Endodermal cell (in vitro differentiated cells): ENCODE measurements at regions not wholly inside any gene's neighbourhood (a gene's known extent, or its start where the extent isn't known, plus 50 kb on each side); places are given as distances from the start of the nearest gene placed in this dataset.

ENCODE experiments used
- DNase-seq: peaks from one replicate; pipeline ENCODE4 v3.0.0-alpha.2; 2017
- H3K27ac ChIP-seq: 2 replicates; pipeline ENCODE4 v1.5.1; 2013; ENCODE audit warnings: mild to moderate bottlenecking, low read depth, low read length, moderate library complexity
- H3K27me3 ChIP-seq: 2 replicates; pipeline ENCODE4 v1.6.1; 2013; ENCODE audit warnings: mild to moderate bottlenecking, low read length, moderate library complexity; ENCODE audit not compliant: insufficient read depth, control insufficient read depth, poor library complexity, severe bottlenecking
- H3K36me3 ChIP-seq: 2 replicates; pipeline ENCODE4 v1.7.0; 2013; ENCODE audit warnings: mild to moderate bottlenecking, low read length, moderate library complexity; ENCODE audit not compliant: control insufficient read depth, insufficient read depth
- H3K4me1 ChIP-seq: one replicate; pipeline ENCODE4 v1.7.0; 2013; ENCODE audit warnings: low read length; ENCODE audit not compliant: control insufficient read depth, insufficient read depth
- H3K4me3 ChIP-seq: 2 replicates; pipeline ENCODE4 v1.5.1; 2013; ENCODE audit warnings: mild to moderate bottlenecking, low read length, moderate library complexity
- H3K9ac ChIP-seq: 2 replicates; pipeline ENCODE4 v1.6.1; 2013; ENCODE audit warnings: mild to moderate bottlenecking, low read length, moderate library complexity; ENCODE audit not compliant: poor library complexity, severe bottlenecking; ENCODE audit errors: extremely low read depth
- H3K9me3 ChIP-seq: 2 replicates; pipeline ENCODE4 v1.6.1; 2013; ENCODE audit warnings: mild to moderate bottlenecking, low read length, moderate library complexity; ENCODE audit not compliant: control insufficient read depth
- H3K27ac Mint-ChIP-seq: 2 replicates; pipeline ENCODE4 v1.8.0; 2020; ENCODE audit warnings: mixed read lengths
- H3K27me3 Mint-ChIP-seq: 2 replicates; pipeline ENCODE4 v1.8.0; 2021; ENCODE audit warnings: mild to moderate bottlenecking, mixed read lengths; ENCODE audit not compliant: insufficient read depth
- H3K36me3 Mint-ChIP-seq: 2 replicates; pipeline ENCODE4 v1.8.0; 2020; ENCODE audit warnings: low read depth, mixed read lengths
- H3K4me1 Mint-ChIP-seq: 2 replicates; pipeline ENCODE4 v1.8.0; 2020; ENCODE audit warnings: mixed read lengths
- H3K4me3 Mint-ChIP-seq: 2 replicates; pipeline ENCODE4 v1.8.0; 2020; ENCODE audit warnings: mild to moderate bottlenecking, moderate library complexity, mixed read lengths
- H3K9me3 Mint-ChIP-seq: 2 replicates; pipeline ENCODE4 v1.8.0; 2020; ENCODE audit warnings: mild to moderate bottlenecking, mixed read lengths
- CTCF ChIP-seq: fragments of 200-600 bp; sonication (generic); conservative IDR thresholded peaks from 2 replicates; pipeline ENCODE4 v1.5.0; 2021; ENCODE audit warnings: antibody characterized with exemption, mild to moderate bottlenecking
- WGBS, 2 experiments: methylation state at CpG; one replicate each; pipeline versions ENCODE4 v1.1.5 to v1.1.7; 2013; ENCODE audit warnings: missing lambda C conversion rate in 2 of 2, mixed read lengths in 1 of 2; ENCODE audit not compliant: insufficient coverage in 1 of 2, insufficient read length in 1 of 2; 5-methylcytosine and 5-hydroxymethylcytosine counted together

- no peak overlapping the region for H3K27ac ChIP-seq
- H3K4me1 Mint-ChIP-seq = no peaks in the 10 kb centered on the region
- TF ChIP-seq CTCF = no peak
- no peak overlapping the region for H3K27ac Mint-ChIP-seq
- no peak overlapping the region for H3K4me3 Mint-ChIP-seq
- no peak overlapping the region for H3K9ac ChIP-seq
- H3K4me3 ChIP-seq = no peak overlapping the region
- H3K27me3 ChIP-seq = no peaks in the 10 kb centered on the region
- no peak for DNase-seq
- no peaks in the 10 kb centered on the region for H3K4me1 ChIP-seq
- no peaks in the 10 kb centered on the region for H3K9me3 ChIP-seq
- no peaks in the 10 kb centered on the region for H3K36me3 ChIP-seq
- peaks cover 4% of the 10 kb centered on the region for H3K27me3 Mint-ChIP-seq
- no peaks in the 10 kb centered on the region for H3K9me3 Mint-ChIP-seq
- no peaks in the 10 kb centered on the region for H3K36me3 Mint-ChIP-seq
Measured at GRCh38 chr17:71741836-71742235, 379.0 kb upstream of the SOX9 start.

- no peak for TF ChIP-seq CTCF
- no peaks in the 10 kb centered on the region for H3K9me3 ChIP-seq
Measured at GRCh38 chr17:71748872-71749271, 371.9 kb upstream of the SOX9 start.

GRCh38 chr17:71753070-71753469 lies 367.8 kb upstream of the SOX9 start:
- H3K27ac Mint-ChIP-seq = no peak overlapping the region
- TF ChIP-seq CTCF = no peak
- WGBS, 2 experiments = 96 to 97% methylated on average over 2 to 3 of the region's 3 CpGs
- Histone ChIP-seq H3K4me1 (no peaks in the 10 kb centered on the region), H3K27me3 (no peaks in the 10 kb centered on the region), H3K9ac (no peak overlapping the region), H3K4me3 (no peak overlapping the region), H3K9me3 (no peaks in the 10 kb centered on the region), H3K27ac (no peak overlapping the region), H3K36me3 (no peaks in the 10 kb centered on the region)
- no peak overlapping the region for H3K4me3 Mint-ChIP-seq
- no peaks in the 10 kb centered on the region for H3K36me3 Mint-ChIP-seq
- H3K27me3 Mint-ChIP-seq = no peaks in the 10 kb centered on the region
- no peaks in the 10 kb centered on the region for H3K9me3 Mint-ChIP-seq
- no peak for DNase-seq
- H3K4me1 Mint-ChIP-seq = no peaks in the 10 kb centered on the region

More at GRCh38 chr17:71748872-71749271, 371.9 kb upstream of the SOX9 start:
- no peak overlapping the region for H3K4me3 ChIP-seq
- Mint-ChIP-seq H3K36me3 (no peaks in the 10 kb centered on the region), H3K9me3 (no peaks in the 10 kb centered on the region), H3K27me3 (peaks cover 4% of the 10 kb centered on the region), H3K27ac (no peak overlapping the region), H3K4me3 (no peak overlapping the region), H3K4me1 (no peaks in the 10 kb centered on the region)
- DNase-seq = no peak
- H3K4me1 ChIP-seq = no peaks in the 10 kb centered on the region
- no peaks in the 10 kb centered on the region for H3K27me3 ChIP-seq
- H3K27ac ChIP-seq = no peak overlapping the region
- no peak overlapping the region for H3K9ac ChIP-seq
- no peaks in the 10 kb centered on the region for H3K36me3 ChIP-seq
